Astrocyte (in vitro differentiated cells and primary cell): ENCODE measurements at regions not wholly inside any gene's neighbourhood (a gene's known extent, or its start where the extent isn't known, plus 50 kb on each side); places are given as distances from the start of the nearest gene placed in this dataset.

Experiments
- DNase-seq: peaks from one replicate; pipeline ENCODE4 v3.0.0-alpha.2; 2010; ENCODE audit warnings: low read depth
- FAIRE-seq: peaks from 2 replicates; lab custom pipeline; 2011; peaks lifted over from hg19 to GRCh38; lab: Jason Lieb, UNC
- H2AFZ ChIP-seq: 2 replicates; pipeline ENCODE4 v1.6.0; 2012; ENCODE audit warnings: low read depth, low read length, inconsistent platforms
- H3K27ac ChIP-seq: 2 replicates; pipeline ENCODE4 v1.5.1; 2011; ENCODE audit warnings: low read depth, low read length, inconsistent platforms
- H3K27me3 ChIP-seq: 2 replicates; pipeline ENCODE4 v1.6.0; 2011; ENCODE audit warnings: low read length, inconsistent platforms; ENCODE audit not compliant: insufficient read depth
- H3K36me3 ChIP-seq: 2 replicates; pipeline ENCODE4 v1.5.1; 2011; ENCODE audit warnings: low read length, inconsistent platforms; ENCODE audit not compliant: insufficient read depth
- H3K4me1 ChIP-seq: 2 replicates; pipeline ENCODE4 v1.5.1; 2011; ENCODE audit warnings: low read length, inconsistent platforms; ENCODE audit not compliant: insufficient read depth
- H3K4me2 ChIP-seq: 2 replicates; pipeline ENCODE4 v1.6.0; 2012; ENCODE audit warnings: low read length, inconsistent platforms
- H3K4me3 ChIP-seq: 2 replicates; pipeline ENCODE4 v1.5.1; 2011; ENCODE audit warnings: low read depth, mild to moderate bottlenecking, low read length, inconsistent platforms; ENCODE audit not compliant: insufficient read depth
- H3K79me2 ChIP-seq: 2 replicates; pipeline ENCODE4 v1.6.0; 2012; ENCODE audit warnings: mild to moderate bottlenecking, low read length, inconsistent platforms; ENCODE audit not compliant: insufficient read depth
- H3K9ac ChIP-seq: 2 replicates; pipeline ENCODE4 v1.6.0; 2012; ENCODE audit warnings: mild to moderate bottlenecking, low read length, inconsistent platforms
- H3K9me3 ChIP-seq: 2 replicates; pipeline ENCODE4 v1.5.1; 2012; ENCODE audit warnings: low read depth, mild to moderate bottlenecking, low read length, inconsistent platforms; ENCODE audit not compliant: insufficient read depth
- H4K20me1 ChIP-seq: 2 replicates; pipeline ENCODE4 v1.6.0; 2012; ENCODE audit warnings: low read length, inconsistent platforms; ENCODE audit not compliant: insufficient read depth
- H3K27ac Mint-ChIP-seq: one replicate; pipeline ENCODE4 v1.8.0; 2021; ENCODE audit warnings: mild to moderate bottlenecking, mixed read lengths; ENCODE audit not compliant: unreplicated experiment
- H3K27me3 Mint-ChIP-seq: one replicate; pipeline ENCODE4 v1.8.0; 2021; ENCODE audit warnings: low read depth, mixed read lengths; ENCODE audit not compliant: unreplicated experiment
- H3K36me3 Mint-ChIP-seq: one replicate; pipeline ENCODE4 v1.8.0; 2021; ENCODE audit warnings: low read depth, mixed read lengths; ENCODE audit not compliant: unreplicated experiment
- H3K4me1 Mint-ChIP-seq: one replicate; pipeline ENCODE4 v1.8.0; 2021; ENCODE audit warnings: low read depth, mixed read lengths; ENCODE audit not compliant: unreplicated experiment
- H3K4me3 Mint-ChIP-seq: one replicate; pipeline ENCODE4 v1.8.0; 2021; ENCODE audit warnings: mild to moderate bottlenecking, moderate library complexity, mixed read lengths; ENCODE audit not compliant: unreplicated experiment
- H3K9me3 Mint-ChIP-seq: one replicate; pipeline ENCODE4 v1.8.0; 2021; ENCODE audit warnings: mild to moderate bottlenecking, mixed read lengths; ENCODE audit not compliant: unreplicated experiment
- CTCF ChIP-seq: IDR thresholded peaks from 2 replicates; pipeline ENCODE4 v1.5.1; 2011; ENCODE audit warnings: low read depth, mild to moderate bottlenecking, inconsistent platforms, low read length, moderate library complexity; ENCODE audit not compliant: insufficient read depth
- EZH2 ChIP-seq: IDR thresholded peaks from 2 replicates; pipeline ENCODE4 v1.6.1; 2012; ENCODE audit warnings: mild to moderate bottlenecking, low read length, inconsistent platforms; ENCODE audit not compliant: insufficient read depth

- H3K9me3 ChIP-seq, result no peaks in the 10 kb centered on the region
- TF ChIP-seq CTCF (no peak), EZH2 (no peak)
- no peaks in the 10 kb centered on the region for H3K4me1 ChIP-seq
- H3K36me3 ChIP-seq, result no peaks in the 10 kb centered on the region
- H3K9ac ChIP-seq, result no peak overlapping the region
- no peaks in the 10 kb centered on the region for H3K27me3 Mint-ChIP-seq
- H3K36me3 Mint-ChIP-seq, result no peaks in the 10 kb centered on the region
- FAIRE-seq, result no peak
- DNase-seq, result no peak
- H3K4me1 Mint-ChIP-seq, result no peaks in the 10 kb centered on the region
- no peaks in the 10 kb centered on the region for H4K20me1 ChIP-seq
- no peaks in the 10 kb centered on the region for H3K9me3 Mint-ChIP-seq
- H3K4me2 ChIP-seq, result no peak overlapping the region
- no peaks in the 10 kb centered on the region for H3K79me2 ChIP-seq
- H3K4me3 ChIP-seq, result no peak overlapping the region
- no peak overlapping the region for H3K4me3 Mint-ChIP-seq
- no peak overlapping the region for H2AFZ ChIP-seq
- no peak overlapping the region for H3K27ac Mint-ChIP-seq
- H3K27ac ChIP-seq, result no peak overlapping the region
- no peaks in the 10 kb centered on the region for H3K27me3 ChIP-seq
Measured at GRCh38 chr3:20583648-20584047, 397.6 kb upstream of the SGO1 start.

GRCh38 chr3:20576228-20576627 is 390.2 kb upstream of the SGO1 start:
- Histone ChIP-seq H2AFZ (no peak overlapping the region), H3K36me3 (no peaks in the 10 kb centered on the region), H3K4me2 (no peak overlapping the region), H3K27ac (no peak overlapping the region), H3K79me2 (no peaks in the 10 kb centered on the region), H4K20me1 (no peaks in the 10 kb centered on the region), H3K4me1 (peaks cover 23% of the 10 kb centered on the region), H3K4me3 (no peak overlapping the region), H3K9ac (no peak overlapping the region), H3K9me3 (no peaks in the 10 kb centered on the region), H3K27me3 (no peaks in the 10 kb centered on the region)
- no peak for TF ChIP-seq EZH2
- TF ChIP-seq CTCF, result no peak
- Mint-ChIP-seq H3K27ac (peak overlapping the region; percentile 55), H3K4me1 (peaks cover 47% of the 10 kb centered on the region), H3K4me3 (no peak overlapping the region), H3K36me3 (no peaks in the 10 kb centered on the region), H3K27me3 (no peaks in the 10 kb centered on the region), H3K9me3 (no peaks in the 10 kb centered on the region)
- FAIRE-seq (peak; percentile 34), DNase-seq (no peak)

GRCh38 chr3:20575146-20575545 is 389.1 kb upstream of the SGO1 start:
- Mint-ChIP-seq H3K27me3 (no peaks in the 10 kb centered on the region), H3K27ac (peak overlapping the region; percentile 96), H3K36me3 (no peaks in the 10 kb centered on the region), H3K9me3 (no peaks in the 10 kb centered on the region), H3K4me1 (peaks cover 48% of the 10 kb centered on the region), H3K4me3 (no peak overlapping the region)
- Histone ChIP-seq H3K9ac (peak overlapping the region; percentile 70), H3K4me3 (peak overlapping the region; percentile 27), H3K36me3 (no peaks in the 10 kb centered on the region), H3K4me1 (peaks cover 23% of the 10 kb centered on the region), H3K9me3 (no peaks in the 10 kb centered on the region), H4K20me1 (no peaks in the 10 kb centered on the region), H2AFZ (peak overlapping the region; percentile 22), H3K79me2 (no peaks in the 10 kb centered on the region), H3K4me2 (peak overlapping the region; percentile 77), H3K27ac (peak overlapping the region; percentile 93), H3K27me3 (no peaks in the 10 kb centered on the region)
- no peak for TF ChIP-seq CTCF
- TF ChIP-seq EZH2, result no peak
- peak; percentile 83 for DNase-seq
- no peak for FAIRE-seq
